ENCODE measurements at regions not wholly inside any gene's neighbourhood (a gene's known extent, or its start where the extent isn't known, plus 50 kb on each side); places are given as distances from the start of the nearest gene placed in this dataset.

DNA sequence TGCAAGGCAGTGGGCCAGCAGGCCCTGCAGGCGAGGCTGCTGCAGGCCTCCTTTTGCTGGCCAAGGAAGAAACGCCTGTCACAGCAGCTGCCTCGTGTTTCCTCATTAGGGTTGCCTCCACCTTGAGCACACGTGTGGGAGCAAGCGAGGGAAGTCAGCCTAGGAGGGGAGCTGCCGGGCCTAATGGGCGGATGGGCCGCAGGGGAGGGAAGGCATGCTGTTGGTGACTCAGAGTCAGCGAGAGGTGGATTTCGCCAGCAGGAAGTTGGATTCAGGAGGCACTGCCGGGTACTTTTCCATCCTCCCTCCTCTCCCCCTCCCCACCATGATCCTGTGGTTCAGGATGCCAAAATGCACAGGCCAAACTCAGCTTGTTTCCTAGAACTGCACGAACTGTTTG, 498.7 kb downstream of the METTL15 start:
- H3K27me3 ChIP-seq (ENCODE audit: control insufficient read depth, insufficient read depth, low read length) = no peaks in the 10 kb centered on the region
- no peak overlapping the region for H3K27ac ChIP-seq (ENCODE audit: low read depth, low read length)
- H3K9me3 ChIP-seq (ENCODE audit: control insufficient read depth, insufficient read depth, low read length) = no peaks in the 10 kb centered on the region
- H3K4me3 ChIP-seq (ENCODE audit: low read depth, low read length) = no peak overlapping the region
- H3K36me3 ChIP-seq (ENCODE audit: control insufficient read depth, insufficient read depth, low read length) = no peaks in the 10 kb centered on the region
- H3K9ac ChIP-seq (ENCODE audit: low read depth, low read length) = no peak overlapping the region
- 0 out of 2 replicates have a peak, but pooled peaks cover 3% of the 10 kb centered on the region for H3K4me1 ChIP-seq (ENCODE audit: control insufficient read depth, insufficient read depth, low read length)

DNA sequence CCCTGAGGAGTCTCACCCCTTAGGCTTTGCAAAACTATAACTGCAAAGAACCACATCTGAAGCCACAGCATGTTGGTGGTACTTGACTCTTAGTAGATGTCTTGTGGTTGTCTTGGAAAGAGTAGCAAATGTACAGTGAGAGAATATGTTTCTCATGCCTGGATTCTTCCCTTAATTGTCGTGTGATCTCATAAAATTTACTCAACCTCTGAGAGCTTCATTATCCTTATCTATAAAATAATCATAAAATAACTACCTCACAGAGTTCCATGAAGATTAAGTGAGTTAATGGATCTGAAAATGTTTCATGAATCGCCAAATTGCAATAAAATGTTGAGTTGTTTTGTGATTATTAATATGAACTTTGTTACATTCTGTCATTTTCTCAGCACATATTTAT, 491.5 kb downstream of the METTL15 start:
- no peak overlapping the region for H3K27ac ChIP-seq (ENCODE audit: low read depth, low read length)
- no peaks in the 10 kb centered on the region for H3K9me3 ChIP-seq (ENCODE audit: control insufficient read depth, insufficient read depth, low read length)
- H3K4me3 ChIP-seq (ENCODE audit: low read depth, low read length) = no peak overlapping the region
- H3K36me3 ChIP-seq (ENCODE audit: control insufficient read depth, insufficient read depth, low read length) = no peaks in the 10 kb centered on the region
- H3K4me1 ChIP-seq (ENCODE audit: control insufficient read depth, insufficient read depth, low read length) = no peaks in the 10 kb centered on the region
- no peak overlapping the region for H3K9ac ChIP-seq (ENCODE audit: low read depth, low read length)
- H3K27me3 ChIP-seq (ENCODE audit: control insufficient read depth, insufficient read depth, low read length) = no peaks in the 10 kb centered on the region

DNA sequence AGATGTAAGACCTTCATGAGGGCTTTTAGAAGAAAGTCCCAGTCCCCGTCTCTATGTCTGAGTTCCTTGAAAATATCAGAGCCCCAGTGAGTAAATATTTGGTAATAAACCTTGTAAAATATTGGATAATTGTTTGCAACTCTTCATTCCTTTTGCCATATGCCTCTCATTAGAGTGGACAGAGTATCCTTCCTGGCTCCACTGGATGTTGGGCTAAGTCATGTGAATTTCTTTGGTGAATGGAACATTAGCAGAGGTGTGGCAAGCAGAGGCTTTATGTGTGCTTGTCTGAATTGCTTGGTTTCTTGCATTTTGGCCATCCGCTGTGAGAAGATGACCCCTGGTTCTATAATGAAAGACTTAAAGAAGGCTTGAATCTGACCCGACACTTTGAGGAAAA, 490.3 kb downstream of the METTL15 start:
- Histone ChIP-seq H3K4me3 (ENCODE audit: low read depth, low read length) (no peak overlapping the region), H3K36me3 (ENCODE audit: control insufficient read depth, insufficient read depth, low read length) (no peaks in the 10 kb centered on the region), H3K27me3 (ENCODE audit: control insufficient read depth, insufficient read depth, low read length) (no peaks in the 10 kb centered on the region), H3K9me3 (ENCODE audit: control insufficient read depth, insufficient read depth, low read length) (no peaks in the 10 kb centered on the region), H3K4me1 (ENCODE audit: control insufficient read depth, insufficient read depth, low read length) (no peaks in the 10 kb centered on the region), H3K9ac (ENCODE audit: low read depth, low read length) (no peak overlapping the region), H3K27ac (ENCODE audit: low read depth, low read length) (no peak overlapping the region)

DNA sequence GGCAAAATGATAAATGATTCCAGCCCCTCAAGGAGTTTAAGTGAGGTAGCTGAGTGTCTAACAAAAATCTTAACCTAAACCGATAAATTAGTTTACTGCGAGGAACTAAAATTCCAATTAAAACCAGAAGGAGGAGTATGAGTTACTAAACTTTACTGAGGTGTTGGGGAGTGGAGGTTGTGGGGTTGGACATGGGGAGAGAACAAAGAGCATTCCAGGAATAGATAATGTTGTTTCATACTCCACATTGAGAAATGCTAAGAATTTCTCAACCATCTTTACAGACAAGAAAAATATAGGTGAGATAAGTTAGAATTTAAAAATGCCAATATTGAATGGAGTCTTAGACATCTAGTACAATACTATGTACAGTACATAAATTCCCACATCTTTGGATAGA, 488.6 kb downstream of the METTL15 start:
- no peak overlapping the region for H3K27ac ChIP-seq (ENCODE audit: low read depth, low read length)
- no peak overlapping the region for H3K4me3 ChIP-seq (ENCODE audit: low read depth, low read length)
- no peaks in the 10 kb centered on the region for H3K9me3 ChIP-seq (ENCODE audit: control insufficient read depth, insufficient read depth, low read length)
- no peaks in the 10 kb centered on the region for H3K4me1 ChIP-seq (ENCODE audit: control insufficient read depth, insufficient read depth, low read length)
- H3K27me3 ChIP-seq (ENCODE audit: control insufficient read depth, insufficient read depth, low read length) = no peaks in the 10 kb centered on the region
- no peak overlapping the region for H3K9ac ChIP-seq (ENCODE audit: low read depth, low read length)
- no peaks in the 10 kb centered on the region for H3K36me3 ChIP-seq (ENCODE audit: control insufficient read depth, insufficient read depth, low read length)

DNA sequence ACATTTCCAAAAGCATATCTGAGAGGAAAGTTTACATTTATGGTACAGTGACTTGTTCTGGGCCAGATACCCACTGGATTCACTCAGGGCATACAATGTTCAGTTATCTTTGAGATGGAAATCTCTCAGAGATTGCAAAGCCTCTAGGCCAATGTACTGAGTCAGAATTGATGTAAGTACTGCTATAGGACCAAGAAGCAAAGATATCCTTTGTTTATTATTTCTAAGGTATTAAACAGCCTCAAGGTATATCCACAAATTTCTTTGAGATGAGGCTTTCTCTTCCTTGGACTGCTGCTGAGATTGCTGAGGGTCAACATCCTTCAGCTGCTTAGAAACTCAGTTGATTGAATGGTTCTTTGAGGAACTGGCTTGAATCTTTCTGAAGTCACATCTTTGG, 484.0 kb downstream of the METTL15 start:
- Histone ChIP-seq H3K4me1 (ENCODE audit: control insufficient read depth, insufficient read depth, low read length) (no peaks in the 10 kb centered on the region), H3K9ac (ENCODE audit: low read depth, low read length) (no peak overlapping the region), H3K4me3 (ENCODE audit: low read depth, low read length) (no peak overlapping the region), H3K9me3 (ENCODE audit: control insufficient read depth, insufficient read depth, low read length) (no peaks in the 10 kb centered on the region), H3K27ac (ENCODE audit: low read depth, low read length) (no peak overlapping the region), H3K36me3 (ENCODE audit: control insufficient read depth, insufficient read depth, low read length) (no peaks in the 10 kb centered on the region), H3K27me3 (ENCODE audit: control insufficient read depth, insufficient read depth, low read length) (no peaks in the 10 kb centered on the region)

DNA sequence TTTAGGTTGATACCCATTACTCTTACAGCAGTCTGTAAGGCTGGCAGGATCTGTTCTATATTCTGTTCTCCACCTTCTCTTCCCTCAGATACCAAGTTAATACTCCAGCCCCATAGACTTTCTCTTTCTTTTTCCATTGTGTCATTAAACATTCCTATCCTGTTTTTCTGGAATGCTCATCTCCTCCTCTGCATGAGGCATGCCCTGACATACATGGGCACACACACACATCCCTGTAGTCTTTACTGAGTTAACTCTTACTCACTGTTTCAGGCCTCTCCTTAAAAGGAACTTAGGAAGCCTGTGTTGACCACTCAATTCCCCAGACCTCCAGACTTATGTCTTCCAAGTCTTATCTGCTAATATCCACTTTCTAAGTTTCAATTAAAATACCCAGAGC, 476.8 kb downstream of the METTL15 start:
- Histone ChIP-seq H3K36me3 (ENCODE audit: control insufficient read depth, insufficient read depth, low read length) (no peaks in the 10 kb centered on the region), H3K27ac (ENCODE audit: low read depth, low read length) (no peak overlapping the region), H3K9ac (ENCODE audit: low read depth, low read length) (no peak overlapping the region), H3K9me3 (ENCODE audit: control insufficient read depth, insufficient read depth, low read length) (no peaks in the 10 kb centered on the region), H3K27me3 (ENCODE audit: control insufficient read depth, insufficient read depth, low read length) (no peaks in the 10 kb centered on the region), H3K4me3 (ENCODE audit: low read depth, low read length) (no peak overlapping the region), H3K4me1 (ENCODE audit: control insufficient read depth, insufficient read depth, low read length) (peaks cover 4% of the 10 kb centered on the region; the same call in 1 of the 2 replicates)

DNA sequence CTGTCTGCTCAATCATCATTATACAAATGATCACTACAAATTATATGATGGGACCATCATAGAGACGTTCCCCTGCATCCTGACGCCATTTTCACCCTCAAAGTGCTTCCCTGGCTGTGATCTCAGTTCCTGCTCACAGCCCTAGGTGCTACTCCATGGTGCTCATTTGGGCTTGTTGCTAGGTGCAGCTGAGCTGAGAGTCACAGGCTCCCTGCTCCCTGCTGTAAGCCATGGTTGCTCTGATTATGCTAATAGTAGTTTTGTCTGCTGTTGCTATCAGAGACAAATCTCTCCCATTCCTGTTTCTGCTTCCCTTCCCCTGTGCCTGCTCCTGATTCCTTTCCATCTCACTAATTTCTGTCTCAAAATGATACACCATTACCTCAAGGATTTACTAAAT, 474.3 kb downstream of the METTL15 start:
- no peak overlapping the region for H3K9ac ChIP-seq (ENCODE audit: low read depth, low read length)
- no peak overlapping the region for H3K27ac ChIP-seq (ENCODE audit: low read depth, low read length)
- no peaks in the 10 kb centered on the region for H3K27me3 ChIP-seq (ENCODE audit: control insufficient read depth, insufficient read depth, low read length)
- H3K4me3 ChIP-seq (ENCODE audit: low read depth, low read length) = no peak overlapping the region
- H3K36me3 ChIP-seq (ENCODE audit: control insufficient read depth, insufficient read depth, low read length) = no peaks in the 10 kb centered on the region
- H3K4me1 ChIP-seq (ENCODE audit: control insufficient read depth, insufficient read depth, low read length) = peaks cover 4% of the 10 kb centered on the region; the same call in 1 of the 2 replicates
- H3K9me3 ChIP-seq (ENCODE audit: control insufficient read depth, insufficient read depth, low read length) = no peaks in the 10 kb centered on the region

DNA sequence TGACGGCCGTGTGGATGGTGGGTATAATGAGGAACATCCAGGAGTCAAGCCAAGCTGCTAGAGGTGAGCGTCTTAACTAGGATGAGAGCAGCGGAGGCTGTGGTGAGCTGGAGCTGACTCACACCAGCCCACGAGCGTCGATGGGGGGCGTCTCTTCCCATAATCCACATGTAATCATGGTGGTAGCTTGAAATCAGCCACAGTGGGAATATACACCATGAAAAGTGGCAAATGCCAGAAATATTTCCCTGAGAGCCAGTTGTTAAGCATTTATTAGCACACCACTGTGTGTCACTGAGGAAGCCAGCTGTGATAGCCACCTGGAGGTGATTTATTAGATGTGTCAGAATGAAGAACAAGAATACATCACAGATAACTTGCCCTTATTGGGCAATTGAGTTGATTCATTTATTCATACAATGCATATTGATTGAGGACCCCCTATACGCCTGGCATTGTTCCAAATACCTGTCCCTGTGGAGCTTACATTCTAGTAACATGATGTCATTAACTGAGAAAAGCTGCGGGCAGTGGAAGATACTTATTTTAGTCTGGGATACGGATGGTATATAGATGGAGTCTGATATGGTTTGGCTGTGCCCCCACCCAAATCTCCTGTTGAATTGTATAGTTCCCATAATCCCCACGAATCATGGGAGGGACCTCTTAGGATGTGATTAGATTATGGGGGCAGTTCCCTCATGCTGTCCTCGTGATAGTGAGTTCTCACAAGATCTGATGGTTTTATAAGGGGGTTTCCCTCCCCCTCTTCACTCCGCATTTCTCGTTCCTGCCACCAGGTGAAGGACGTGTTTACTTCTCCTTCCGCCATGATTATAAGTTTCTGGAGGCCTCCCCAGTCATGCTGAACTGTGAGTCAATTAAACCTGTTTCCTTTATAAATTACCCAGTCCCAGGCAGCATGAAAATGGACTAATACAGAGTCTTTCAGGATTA, 473.4 kb downstream of the METTL15 start:
- Histone ChIP-seq H3K27ac (ENCODE audit: low read depth, low read length) (no peak overlapping the region), H3K9ac (ENCODE audit: low read depth, low read length) (no peak overlapping the region), H3K36me3 (ENCODE audit: control insufficient read depth, insufficient read depth, low read length) (no peaks in the 10 kb centered on the region), H3K4me3 (ENCODE audit: low read depth, low read length) (no peak overlapping the region), H3K4me1 (ENCODE audit: control insufficient read depth, insufficient read depth, low read length) (peaks cover 4% of the 10 kb centered on the region; the same call in 1 of the 2 replicates), H3K27me3 (ENCODE audit: control insufficient read depth, insufficient read depth, low read length) (no peaks in the 10 kb centered on the region), H3K9me3 (ENCODE audit: control insufficient read depth, insufficient read depth, low read length) (no peaks in the 10 kb centered on the region)

DNA sequence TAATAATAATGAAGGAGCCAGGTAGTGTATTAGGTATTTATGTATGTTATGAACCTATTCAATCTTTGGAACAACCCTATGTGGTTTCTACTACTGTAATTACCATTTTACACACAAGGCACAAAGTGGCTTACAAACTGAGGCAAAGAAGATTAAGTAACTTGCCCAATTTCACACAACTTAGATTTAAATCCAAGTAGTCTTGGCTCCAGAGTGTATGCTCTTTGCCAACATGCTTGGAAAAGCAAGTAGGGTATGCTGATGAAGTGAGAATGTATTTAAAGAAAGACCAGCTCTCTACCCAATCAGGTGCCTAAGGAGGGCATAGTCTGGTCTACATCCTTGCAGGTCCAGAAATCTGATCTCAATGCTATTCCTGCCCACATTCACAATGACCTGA, 463.2 kb downstream of the METTL15 start:
- Histone ChIP-seq H3K4me3 (ENCODE audit: low read depth, low read length) (no peak overlapping the region), H3K36me3 (ENCODE audit: control insufficient read depth, insufficient read depth, low read length) (no peaks in the 10 kb centered on the region), H3K27ac (ENCODE audit: low read depth, low read length) (no peak overlapping the region), H3K27me3 (ENCODE audit: control insufficient read depth, insufficient read depth, low read length) (no peaks in the 10 kb centered on the region), H3K9me3 (ENCODE audit: control insufficient read depth, insufficient read depth, low read length) (no peaks in the 10 kb centered on the region), H3K9ac (ENCODE audit: low read depth, low read length) (no peak overlapping the region), H3K4me1 (ENCODE audit: control insufficient read depth, insufficient read depth, low read length) (peaks cover 8% of the 10 kb centered on the region; the same call in 1 of the 2 replicates)

DNA sequence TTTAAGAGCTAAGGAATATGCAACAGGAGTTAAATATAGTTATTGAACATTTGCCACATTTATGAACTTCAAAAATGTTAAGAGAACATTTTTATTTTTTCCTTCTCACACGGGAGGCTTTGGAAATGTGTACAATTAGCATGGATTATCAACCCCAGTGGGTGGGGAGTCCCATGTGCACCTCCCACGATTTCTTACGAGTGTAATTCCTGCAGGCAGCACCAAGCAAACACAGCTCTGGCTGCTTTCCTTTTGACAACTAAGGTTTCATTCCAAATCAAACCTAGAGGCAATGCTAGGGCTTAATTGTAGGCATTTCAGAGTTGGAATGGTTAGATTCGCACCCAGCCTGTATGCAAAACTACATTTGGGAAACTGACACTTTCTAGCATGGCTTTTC, 460.9 kb downstream of the METTL15 start:
- no peak overlapping the region for H3K27ac ChIP-seq (ENCODE audit: low read depth, low read length)
- H3K9me3 ChIP-seq (ENCODE audit: control insufficient read depth, insufficient read depth, low read length) = no peaks in the 10 kb centered on the region
- no peak overlapping the region for H3K9ac ChIP-seq (ENCODE audit: low read depth, low read length)
- H3K27me3 ChIP-seq (ENCODE audit: control insufficient read depth, insufficient read depth, low read length) = no peaks in the 10 kb centered on the region
- no peak overlapping the region for H3K4me3 ChIP-seq (ENCODE audit: low read depth, low read length)
- H3K4me1 ChIP-seq (ENCODE audit: control insufficient read depth, insufficient read depth, low read length) = peaks cover 8% of the 10 kb centered on the region; the same call in 1 of the 2 replicates
- H3K36me3 ChIP-seq (ENCODE audit: control insufficient read depth, insufficient read depth, low read length) = no peaks in the 10 kb centered on the region

DNA sequence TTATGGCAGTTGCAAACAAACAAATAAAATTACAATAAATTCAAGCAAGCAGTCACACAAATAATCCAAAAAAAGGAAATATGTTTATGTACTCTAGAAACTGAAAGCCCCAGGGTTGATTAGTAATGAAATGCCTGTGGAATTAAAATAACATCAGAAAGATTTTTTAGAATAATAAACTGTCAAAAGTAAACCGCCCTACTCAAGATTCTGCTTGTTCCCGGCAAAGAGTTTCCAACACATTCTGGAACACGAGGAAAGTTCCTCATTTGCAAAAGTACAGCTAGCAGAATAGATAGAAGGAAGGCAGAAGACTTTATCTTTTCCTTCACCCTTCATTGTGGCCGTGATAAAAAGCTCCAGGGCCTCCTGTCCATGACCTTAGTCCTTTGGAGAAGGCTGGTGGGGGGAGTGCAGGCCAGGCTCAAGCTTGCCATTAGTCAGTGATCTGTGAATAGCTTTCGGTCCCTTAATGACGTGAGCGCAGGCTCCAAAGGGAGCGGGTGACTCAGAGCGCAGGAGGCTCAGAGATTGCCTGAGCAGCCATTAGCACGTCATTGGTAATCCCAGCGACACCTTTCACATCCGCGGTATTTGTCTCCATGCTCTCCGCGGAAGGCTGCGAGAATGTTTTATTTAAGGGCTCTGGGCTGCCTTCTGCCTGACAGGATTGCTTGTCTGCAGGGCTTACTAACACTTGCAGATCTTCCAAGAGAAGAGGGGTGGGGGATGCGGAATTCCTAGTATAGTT, 458.3 kb downstream of the METTL15 start:
- Histone ChIP-seq H3K9ac (ENCODE audit: low read depth, low read length) (no peak overlapping the region), H3K4me3 (ENCODE audit: low read depth, low read length) (peak overlapping the region; percentile 28; the same call in 1 of the 2 replicates), H3K36me3 (ENCODE audit: control insufficient read depth, insufficient read depth, low read length) (no peaks in the 10 kb centered on the region), H3K9me3 (ENCODE audit: control insufficient read depth, insufficient read depth, low read length) (no peaks in the 10 kb centered on the region), H3K4me1 (ENCODE audit: control insufficient read depth, insufficient read depth, low read length) (peaks cover 8% of the 10 kb centered on the region; the same call in 1 of the 2 replicates), H3K27me3 (ENCODE audit: control insufficient read depth, insufficient read depth, low read length) (no peaks in the 10 kb centered on the region), H3K27ac (ENCODE audit: low read depth, low read length) (peak overlapping the region; percentile 69)
